ENCODE measurements at regions not wholly inside any gene's neighbourhood (a gene's known extent, or its start where the extent isn't known, plus 50 kb on each side); places are given as distances from the start of the nearest gene placed in this dataset.

- Histone ChIP-seq H3K4me1 (ENCODE audit: insufficient read depth) (peaks cover 4% of the 10 kb centered on the region; the same call in 1 of the 2 replicates), H3K36me3 (ENCODE audit: insufficient read depth) (no peaks in the 10 kb centered on the region), H3K79me2 (replicated peaks; ENCODE audit: insufficient read depth) (no peaks in the 10 kb centered on the region), H4K20me1 (replicated peaks; ENCODE audit: insufficient read depth) (no peaks in the 10 kb centered on the region), H3K4me3 (no peak overlapping the region), H3F3A (replicated peaks; ENCODE audit: low read depth) (no peaks in the 10 kb centered on the region), H3K9me2 (ENCODE audit: insufficient read depth) (peaks cover 4% of the 10 kb centered on the region; the same call in 1 of the 2 replicates), H3K27me3 (ENCODE audit: insufficient read depth) (no peaks in the 10 kb centered on the region), H3K4me2 (no peak overlapping the region), H2AFZ (no peak overlapping the region), H3K27ac (ENCODE audit: low read depth) (no peak overlapping the region)
- TF ChIP-seq ZNF331 (CRISPR knock-in tag; IDR thresholded peaks at IDR 0.05; ENCODE audit: low read depth) (no peak), NANOG (IDR thresholded peaks at IDR 0.05; ENCODE audit: borderline replicate concordance) (no peak), POLR2AphosphoS5 (IDR thresholded peaks at IDR 0.05; ENCODE audit: low read depth) (no peak), EZH2 (IDR thresholded peaks at IDR 0.05; ENCODE audit: low read depth, unreplicated experiment) (no peak), CTCF (conservative IDR thresholded peaks at IDR 0.05; ENCODE audit: low read depth in 2 of 2) (no peak), ZNF462 (CRISPR knock-in tag; IDR thresholded peaks at IDR 0.05) (no peak), EZH2phosphoT487 (IDR thresholded peaks at IDR 0.05; ENCODE audit: unreplicated experiment) (no peak), ETS1 (IDR thresholded peaks at IDR 0.05) (no peak), CREB1 (CRISPR knock-in tag; IDR thresholded peaks at IDR 0.05; ENCODE audit: low read depth) (no peak)
- TF ChIP-seq, protein P1, sequence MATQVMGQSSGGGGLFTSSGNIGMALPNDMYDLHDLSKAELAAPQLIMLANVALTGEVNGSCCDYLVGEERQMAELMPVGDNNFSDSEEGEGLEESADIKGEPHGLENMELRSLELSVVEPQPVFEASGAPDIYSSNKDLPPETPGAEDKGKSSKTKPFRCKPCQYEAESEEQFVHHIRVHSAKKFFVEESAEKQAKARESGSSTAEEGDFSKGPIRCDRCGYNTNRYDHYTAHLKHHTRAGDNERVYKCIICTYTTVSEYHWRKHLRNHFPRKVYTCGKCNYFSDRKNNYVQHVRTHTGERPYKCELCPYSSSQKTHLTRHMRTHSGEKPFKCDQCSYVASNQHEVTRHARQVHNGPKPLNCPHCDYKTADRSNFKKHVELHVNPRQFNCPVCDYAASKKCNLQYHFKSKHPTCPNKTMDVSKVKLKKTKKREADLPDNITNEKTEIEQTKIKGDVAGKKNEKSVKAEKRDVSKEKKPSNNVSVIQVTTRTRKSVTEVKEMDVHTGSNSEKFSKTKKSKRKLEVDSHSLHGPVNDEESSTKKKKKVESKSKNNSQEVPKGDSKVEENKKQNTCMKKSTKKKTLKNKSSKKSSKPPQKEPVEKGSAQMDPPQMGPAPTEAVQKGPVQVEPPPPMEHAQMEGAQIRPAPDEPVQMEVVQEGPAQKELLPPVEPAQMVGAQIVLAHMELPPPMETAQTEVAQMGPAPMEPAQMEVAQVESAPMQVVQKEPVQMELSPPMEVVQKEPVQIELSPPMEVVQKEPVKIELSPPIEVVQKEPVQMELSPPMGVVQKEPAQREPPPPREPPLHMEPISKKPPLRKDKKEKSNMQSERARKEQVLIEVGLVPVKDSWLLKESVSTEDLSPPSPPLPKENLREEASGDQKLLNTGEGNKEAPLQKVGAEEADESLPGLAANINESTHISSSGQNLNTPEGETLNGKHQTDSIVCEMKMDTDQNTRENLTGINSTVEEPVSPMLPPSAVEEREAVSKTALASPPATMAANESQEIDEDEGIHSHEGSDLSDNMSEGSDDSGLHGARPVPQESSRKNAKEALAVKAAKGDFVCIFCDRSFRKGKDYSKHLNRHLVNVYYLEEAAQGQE (IDR thresholded peaks at IDR 0.05; ENCODE audit: unreplicated experiment), result no peak
- Mint-ChIP-seq H3K4me3 (no peak overlapping the region), H3K36me3 (ENCODE audit: low read depth) (no peaks in the 10 kb centered on the region), H3K9me3 (no peaks in the 10 kb centered on the region), H3K4me1 (no peaks in the 10 kb centered on the region), H3K27ac (no peak overlapping the region), H3K27me3 (ENCODE audit: insufficient read depth, low read depth, poor library complexity) (no peaks in the 10 kb centered on the region)
- DNase-seq (ENCODE audit: low spot score) (no peak), ATAC-seq (no peak)
These were observed 459.8 kb downstream of the CDH8 start for GRCh38 chr16:61576476-61576875.
